Ascending aorta (tissue), 2 donors: ENCODE measurements at regions not wholly inside any gene's neighbourhood (a gene's known extent, or its start where the extent isn't known, plus 50 kb on each side); places are given as distances from the start of the nearest gene placed in this dataset.

Experiments
- DNase-seq, 2 donors: peaks; one replicate each; pipeline ENCODE4 v3.0.0-alpha.2; 2019; ENCODE audit warnings: low spot score in 2 of 2
- H3K27ac ChIP-seq, 2 donors: fragments of 200-600 bp; sonication (generic); one replicate each; pipeline ENCODE4 v1.5.1; 2016 to 2017; ENCODE audit warnings: mild to moderate bottlenecking in 1 of 2
- H3K27me3 ChIP-seq: fragments of 200-600 bp; sonication (generic); one replicate; pipeline ENCODE4 v1.5.1; 2017
- H3K36me3 ChIP-seq, 2 donors: fragments of 200-600 bp; sonication (generic); one replicate each; pipeline ENCODE4 v1.5.1; 2016
- H3K4me1 ChIP-seq, 2 donors: fragments of 200-600 bp; sonication (generic); one replicate each; pipeline ENCODE4 v1.5.1; 2016 to 2017; ENCODE audit warnings: mild to moderate bottlenecking in 1 of 2
- H3K4me3 ChIP-seq, 2 donors: fragments of 200-600 bp; sonication (generic); one replicate each; pipeline ENCODE4 v1.5.1; 2016 to 2017; ENCODE audit warnings: mild to moderate bottlenecking in 1 of 2
- H3K9me3 ChIP-seq, 2 donors: fragments of 200-600 bp; sonication (generic); one replicate each; pipeline ENCODE4 v1.5.1; 2016
- intact Hi-C: fragments of 100-400 bp; cut with DNase I; formaldehyde crosslinking; loops from one replicate; pipeline ENCODE4 v1.15.1; 2023
- TF ChIP-seq, protein P1 (sequence below), 3 experiments: fragments of 200-600 bp in 2 of 3; fragments of 450-650 bp in 1 of 3; sonication (generic) in 2 of 3; IDR thresholded peaks; one replicate each; pipeline ENCODE4 v1.5.1; 2016 to 2019; ENCODE audit warnings: antibody characterized with exemption in 3 of 3, mild to moderate bottlenecking in 1 of 3, moderate library complexity in 1 of 3

- Histone ChIP-seq H3K27ac (no peak overlapping the region), H3K27me3 (no peaks in the 10 kb centered on the region), H3K4me1 (peaks cover 0 to under 1% of the 10 kb centered on the region in 2 donors), H3K4me3 (no peak overlapping the region), H3K36me3 (no peaks in the 10 kb centered on the region), H3K9me3 (no peaks in the 10 kb centered on the region)
- intact Hi-C loops, result no loop called here
- no peak for DNase-seq
- TF ChIP-seq, protein P1, sequence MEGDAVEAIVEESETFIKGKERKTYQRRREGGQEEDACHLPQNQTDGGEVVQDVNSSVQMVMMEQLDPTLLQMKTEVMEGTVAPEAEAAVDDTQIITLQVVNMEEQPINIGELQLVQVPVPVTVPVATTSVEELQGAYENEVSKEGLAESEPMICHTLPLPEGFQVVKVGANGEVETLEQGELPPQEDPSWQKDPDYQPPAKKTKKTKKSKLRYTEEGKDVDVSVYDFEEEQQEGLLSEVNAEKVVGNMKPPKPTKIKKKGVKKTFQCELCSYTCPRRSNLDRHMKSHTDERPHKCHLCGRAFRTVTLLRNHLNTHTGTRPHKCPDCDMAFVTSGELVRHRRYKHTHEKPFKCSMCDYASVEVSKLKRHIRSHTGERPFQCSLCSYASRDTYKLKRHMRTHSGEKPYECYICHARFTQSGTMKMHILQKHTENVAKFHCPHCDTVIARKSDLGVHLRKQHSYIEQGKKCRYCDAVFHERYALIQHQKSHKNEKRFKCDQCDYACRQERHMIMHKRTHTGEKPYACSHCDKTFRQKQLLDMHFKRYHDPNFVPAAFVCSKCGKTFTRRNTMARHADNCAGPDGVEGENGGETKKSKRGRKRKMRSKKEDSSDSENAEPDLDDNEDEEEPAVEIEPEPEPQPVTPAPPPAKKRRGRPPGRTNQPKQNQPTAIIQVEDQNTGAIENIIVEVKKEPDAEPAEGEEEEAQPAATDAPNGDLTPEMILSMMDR (IDR thresholded peaks at IDR 0.05), result no peak
Observed at GRCh38 chr9:118583414-118583813, 785.8 kb downstream of the BRINP1 start.

- Histone ChIP-seq H3K27me3 (no peaks in the 10 kb centered on the region), H3K4me3 (no peak overlapping the region), H3K4me1 (no peaks in the 10 kb centered on the region), H3K36me3 (no peaks in the 10 kb centered on the region), H3K27ac (no peak overlapping the region), H3K9me3 (no peaks in the 10 kb centered on the region)
- intact Hi-C loops, result no loop called here
- no peak for DNase-seq
- TF ChIP-seq, protein P1 (IDR thresholded peaks at IDR 0.05), result no peak
Observed at GRCh38 chr9:118586978-118587377, 782.3 kb downstream of the BRINP1 start.

- DNase-seq, result no peak
- intact Hi-C loops, result loop anchor here (10.0 kb wide), 1 partner anchor 690 kb away; no protein-coding TSS in a partner anchor
- H3K4me1 ChIP-seq, result no peaks in the 10 kb centered on the region
- no peaks in the 10 kb centered on the region for H3K36me3 ChIP-seq
- no peak overlapping the region for H3K27ac ChIP-seq
- no peak overlapping the region for H3K4me3 ChIP-seq
- H3K9me3 ChIP-seq, result no peaks in the 10 kb centered on the region
- TF ChIP-seq, protein P1 (IDR thresholded peaks at IDR 0.05), result no peak
- H3K27me3 ChIP-seq, result no peaks in the 10 kb centered on the region
Observed at GRCh38 chr9:118594428-118594827, 774.8 kb downstream of the BRINP1 start.

GRCh38 chr9:118595719-118596305 lies 773.4 kb downstream of the BRINP1 start:
- H3K4me1 ChIP-seq, result no peaks in the 10 kb centered on the region
- H3K27ac ChIP-seq, result no peak overlapping the region
- intact Hi-C loops, result loop anchor here (10.0 kb wide), 1 partner anchor 689 kb away; no protein-coding TSS in a partner anchor
- no peaks in the 10 kb centered on the region for H3K36me3 ChIP-seq
- H3K9me3 ChIP-seq, result no peaks in the 10 kb centered on the region
- DNase-seq, result no peak
- TF ChIP-seq, protein P1 (IDR thresholded peaks at IDR 0.05), result peak in 2 of 3 experiments; percentile 19 to 32
- H3K27me3 ChIP-seq, result no peaks in the 10 kb centered on the region
- no peak overlapping the region for H3K4me3 ChIP-seq

DNA sequence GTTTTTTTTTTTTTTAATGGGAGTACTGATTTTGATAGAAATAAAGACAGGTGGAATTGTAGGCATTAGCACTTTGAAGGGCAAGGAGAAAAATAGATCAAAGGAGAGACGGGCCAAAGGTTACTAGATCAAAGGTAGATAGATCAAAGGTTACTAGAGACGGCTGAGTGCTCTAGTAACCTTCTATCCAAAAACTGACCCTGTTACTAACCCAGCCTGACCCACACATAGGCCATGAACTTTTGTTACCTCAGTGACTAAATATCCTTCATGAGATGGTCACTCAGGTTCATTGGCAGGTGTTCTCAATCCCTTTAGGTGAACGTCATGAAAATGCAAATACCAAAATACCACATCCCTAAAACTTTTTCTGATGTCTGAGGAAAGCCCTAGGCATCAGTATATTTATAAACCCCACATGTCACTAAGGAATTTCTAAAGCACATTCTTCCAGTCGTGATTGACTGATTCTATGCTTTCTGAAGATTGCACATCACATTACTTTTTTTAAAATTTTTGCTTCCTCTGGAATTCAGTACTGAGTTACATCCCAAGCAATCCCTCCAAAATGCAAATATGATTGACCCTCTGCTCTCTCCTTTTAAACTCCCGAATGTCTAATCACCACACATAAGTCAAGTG lies 772.7 kb downstream of the BRINP1 start:
- no peaks in the 10 kb centered on the region for H3K9me3 ChIP-seq
- intact Hi-C loops, result loop anchor here (10.0 kb wide), 1 partner anchor 688 kb away; no protein-coding TSS in a partner anchor
- TF ChIP-seq, protein P1 (IDR thresholded peaks at IDR 0.05), result no peak

More for the DNA sequence above, 772.7 kb downstream of the BRINP1 start:
- no peak for DNase-seq
- no peaks in the 10 kb centered on the region for H3K4me1 ChIP-seq
- no peaks in the 10 kb centered on the region for H3K36me3 ChIP-seq
- no peaks in the 10 kb centered on the region for H3K27me3 ChIP-seq
- H3K4me3 ChIP-seq, result no peak overlapping the region
- no peak overlapping the region for H3K27ac ChIP-seq
